HL-60 (cell line): ENCODE measurements at regions not wholly inside any gene's neighbourhood (a gene's known extent, or its start where the extent isn't known, plus 50 kb on each side); places are given as distances from the start of the nearest gene placed in this dataset.

Source experiments
- DNase-seq, 2 experiments: peaks; one replicate each; pipeline ENCODE4 v3.0.0-alpha.2; 2010 to 2020; ENCODE audit warnings: low read depth in 1 of 2, low spot score in 1 of 2
- H3K27ac ChIP-seq: fragments of 250-450 bp; sonication (Bioruptor Pico); replicated peaks from 2 replicates; pipeline ENCODE4 v1.5.1; 2020; ENCODE audit warnings: mild to moderate bottlenecking, moderate library complexity
- H3K27me3 ChIP-seq: fragments of 250-450 bp; sonication (Bioruptor Pico); 2 replicates; pipeline ENCODE4 v1.5.1; 2021; ENCODE audit warnings: mild to moderate bottlenecking, moderate library complexity; ENCODE audit not compliant: insufficient read depth, poor library complexity, severe bottlenecking
- H3K4me3 ChIP-seq: replicated peaks from 2 replicates; pipeline ENCODE4 v1.5.1; 2011; ENCODE audit warnings: mild to moderate bottlenecking, control low read depth, low read length; ENCODE audit not compliant: insufficient read depth
- GABPA ChIP-seq: IDR thresholded peaks from 2 replicates; pipeline ENCODE4 v1.6.1; 2012; ENCODE audit warnings: low read depth
- POLR2AphosphoS5 ChIP-seq: IDR thresholded peaks from 2 replicates; pipeline ENCODE4 v1.6.1; 2012; ENCODE audit warnings: low read depth
- SPI1 ChIP-seq: IDR thresholded peaks from 2 replicates; pipeline ENCODE4 v1.6.1; 2012; ENCODE audit warnings: low read depth, mild to moderate bottlenecking, borderline replicate concordance
- TF ChIP-seq, protein P1 (sequence below): IDR thresholded peaks from one replicate; pipeline ENCODE4 v1.5.1; 2011; ENCODE audit warnings: low read length, control low read depth, inconsistent platforms; ENCODE audit not compliant: insufficient read depth
- TF ChIP-seq, protein P2 (sequence below): IDR thresholded peaks from 2 replicates; pipeline ENCODE4 v1.6.1; 2012; ENCODE audit warnings: low read depth; ENCODE audit not compliant: insufficient replicate concordance

DNA sequence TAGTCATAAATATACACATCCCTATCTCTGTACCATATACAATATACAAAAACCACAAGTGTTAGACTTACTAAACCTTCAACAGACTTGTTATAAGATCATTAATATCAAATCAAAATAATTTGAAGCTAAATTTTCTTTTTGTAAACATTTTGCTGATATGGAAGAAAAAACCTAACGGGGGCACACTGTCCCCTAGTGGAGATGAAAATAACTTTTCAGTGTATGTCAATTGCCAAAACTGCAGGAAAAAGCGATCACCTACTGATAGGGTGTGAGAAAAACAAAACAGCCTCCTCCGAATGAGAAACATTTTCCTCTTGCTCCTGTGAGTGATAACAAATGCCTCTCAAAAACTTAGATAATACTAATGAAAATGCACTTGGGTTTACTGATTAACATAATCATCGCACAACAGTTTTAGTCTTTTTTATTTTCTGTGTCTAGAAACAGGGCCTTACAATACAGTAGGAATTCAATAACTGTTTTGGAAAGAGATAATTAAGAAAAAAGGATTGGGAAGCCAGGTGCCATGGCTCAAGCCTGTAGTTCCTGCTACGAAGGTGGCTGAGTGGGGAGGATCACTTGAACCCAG, 322.7 kb downstream of the CRPPA start:
- Histone ChIP-seq H3K27me3 (no peaks in the 10 kb centered on the region), H3K27ac (no peak overlapping the region), H3K4me3 (no peak overlapping the region)
- TF ChIP-seq, protein P1, sequence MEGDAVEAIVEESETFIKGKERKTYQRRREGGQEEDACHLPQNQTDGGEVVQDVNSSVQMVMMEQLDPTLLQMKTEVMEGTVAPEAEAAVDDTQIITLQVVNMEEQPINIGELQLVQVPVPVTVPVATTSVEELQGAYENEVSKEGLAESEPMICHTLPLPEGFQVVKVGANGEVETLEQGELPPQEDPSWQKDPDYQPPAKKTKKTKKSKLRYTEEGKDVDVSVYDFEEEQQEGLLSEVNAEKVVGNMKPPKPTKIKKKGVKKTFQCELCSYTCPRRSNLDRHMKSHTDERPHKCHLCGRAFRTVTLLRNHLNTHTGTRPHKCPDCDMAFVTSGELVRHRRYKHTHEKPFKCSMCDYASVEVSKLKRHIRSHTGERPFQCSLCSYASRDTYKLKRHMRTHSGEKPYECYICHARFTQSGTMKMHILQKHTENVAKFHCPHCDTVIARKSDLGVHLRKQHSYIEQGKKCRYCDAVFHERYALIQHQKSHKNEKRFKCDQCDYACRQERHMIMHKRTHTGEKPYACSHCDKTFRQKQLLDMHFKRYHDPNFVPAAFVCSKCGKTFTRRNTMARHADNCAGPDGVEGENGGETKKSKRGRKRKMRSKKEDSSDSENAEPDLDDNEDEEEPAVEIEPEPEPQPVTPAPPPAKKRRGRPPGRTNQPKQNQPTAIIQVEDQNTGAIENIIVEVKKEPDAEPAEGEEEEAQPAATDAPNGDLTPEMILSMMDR, result peak; percentile 39
- TF ChIP-seq, protein P2, sequence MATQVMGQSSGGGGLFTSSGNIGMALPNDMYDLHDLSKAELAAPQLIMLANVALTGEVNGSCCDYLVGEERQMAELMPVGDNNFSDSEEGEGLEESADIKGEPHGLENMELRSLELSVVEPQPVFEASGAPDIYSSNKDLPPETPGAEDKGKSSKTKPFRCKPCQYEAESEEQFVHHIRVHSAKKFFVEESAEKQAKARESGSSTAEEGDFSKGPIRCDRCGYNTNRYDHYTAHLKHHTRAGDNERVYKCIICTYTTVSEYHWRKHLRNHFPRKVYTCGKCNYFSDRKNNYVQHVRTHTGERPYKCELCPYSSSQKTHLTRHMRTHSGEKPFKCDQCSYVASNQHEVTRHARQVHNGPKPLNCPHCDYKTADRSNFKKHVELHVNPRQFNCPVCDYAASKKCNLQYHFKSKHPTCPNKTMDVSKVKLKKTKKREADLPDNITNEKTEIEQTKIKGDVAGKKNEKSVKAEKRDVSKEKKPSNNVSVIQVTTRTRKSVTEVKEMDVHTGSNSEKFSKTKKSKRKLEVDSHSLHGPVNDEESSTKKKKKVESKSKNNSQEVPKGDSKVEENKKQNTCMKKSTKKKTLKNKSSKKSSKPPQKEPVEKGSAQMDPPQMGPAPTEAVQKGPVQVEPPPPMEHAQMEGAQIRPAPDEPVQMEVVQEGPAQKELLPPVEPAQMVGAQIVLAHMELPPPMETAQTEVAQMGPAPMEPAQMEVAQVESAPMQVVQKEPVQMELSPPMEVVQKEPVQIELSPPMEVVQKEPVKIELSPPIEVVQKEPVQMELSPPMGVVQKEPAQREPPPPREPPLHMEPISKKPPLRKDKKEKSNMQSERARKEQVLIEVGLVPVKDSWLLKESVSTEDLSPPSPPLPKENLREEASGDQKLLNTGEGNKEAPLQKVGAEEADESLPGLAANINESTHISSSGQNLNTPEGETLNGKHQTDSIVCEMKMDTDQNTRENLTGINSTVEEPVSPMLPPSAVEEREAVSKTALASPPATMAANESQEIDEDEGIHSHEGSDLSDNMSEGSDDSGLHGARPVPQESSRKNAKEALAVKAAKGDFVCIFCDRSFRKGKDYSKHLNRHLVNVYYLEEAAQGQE, result no peak
- DNase-seq, result no peak

DNA sequence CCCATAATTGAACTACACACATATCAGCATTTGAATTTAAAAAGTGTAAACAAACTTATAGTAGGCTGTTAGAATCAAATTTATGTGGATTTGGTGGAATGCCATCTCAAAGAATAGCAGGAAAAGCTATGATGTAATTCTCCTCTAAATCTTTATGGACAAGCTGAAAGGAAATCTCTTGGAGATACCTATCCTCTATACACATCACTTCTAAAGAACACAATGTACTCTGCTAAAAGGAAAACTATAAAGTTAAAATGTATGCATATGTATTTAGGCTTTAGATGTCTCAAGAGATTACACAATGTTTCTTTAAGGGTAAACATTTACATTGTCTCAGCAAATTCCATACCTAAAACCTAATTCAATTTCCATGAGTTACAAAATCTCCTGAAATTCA, 323.3 kb downstream of the CRPPA start:
- H3K27ac ChIP-seq, result no peak overlapping the region
- TF ChIP-seq GABPA (no peak), SPI1 (no peak), POLR2AphosphoS5 (no peak)
- TF ChIP-seq, protein P1, result no peak
- TF ChIP-seq, protein P2, result no peak

DNA sequence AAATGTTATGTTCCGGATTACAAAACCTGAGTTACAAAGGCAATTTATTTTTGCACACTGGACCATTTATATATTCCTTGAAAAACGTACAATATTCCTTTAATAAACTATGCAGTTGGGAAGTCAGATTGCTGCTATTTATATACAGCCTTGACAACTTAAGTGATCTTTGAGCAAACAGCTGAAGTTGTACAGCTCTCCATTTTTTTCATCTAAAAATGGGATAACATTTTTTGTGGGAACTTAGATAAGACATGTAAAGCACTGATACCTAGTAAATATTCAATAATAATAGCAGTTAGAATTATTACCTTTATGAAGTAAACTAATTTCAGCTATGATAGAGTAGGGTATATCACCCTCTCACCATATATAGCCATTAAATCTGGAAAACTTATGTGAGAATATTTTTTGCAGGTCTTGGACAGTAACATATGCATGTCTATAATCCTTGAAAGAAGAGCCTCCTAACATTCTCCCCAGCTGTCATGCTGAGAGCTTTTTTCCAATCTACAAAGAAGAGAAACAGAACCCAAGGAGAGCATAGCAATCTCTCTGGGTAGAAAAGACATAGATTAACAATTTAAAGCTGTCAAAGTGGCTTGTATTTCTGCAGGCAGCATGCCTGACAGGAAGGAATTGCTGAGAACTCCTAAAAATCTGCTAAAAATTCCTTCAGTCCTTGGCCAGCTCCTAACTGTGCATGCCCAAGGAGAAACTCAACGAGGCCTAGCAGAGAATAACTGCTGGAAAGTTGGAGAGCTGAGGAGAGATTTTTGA, 326.0 kb downstream of the CRPPA start:
- TF ChIP-seq POLR2AphosphoS5, result no peak
- TF ChIP-seq, protein P1, result no peak
- TF ChIP-seq GABPA, result no peak
- TF ChIP-seq, protein P2, result no peak
- TF ChIP-seq SPI1, result no peak
- H3K27ac ChIP-seq, result no peak overlapping the region
- H3K27me3 ChIP-seq, result no peaks in the 10 kb centered on the region
- no peak for DNase-seq
- H3K4me3 ChIP-seq, result no peak overlapping the region

More for the DNA sequence above, 323.3 kb downstream of the CRPPA start:
- H3K4me3 ChIP-seq, result no peak overlapping the region
- no peaks in the 10 kb centered on the region for H3K27me3 ChIP-seq
- DNase-seq, result no peak
